Hypothalamus (tissue), 51 donors: ENCODE measurements at regions not wholly inside any gene's neighbourhood (a gene's known extent, or its start where the extent isn't known, plus 50 kb on each side); places are given as distances from the start of the nearest gene placed in this dataset.

Experiments used
- DNase-seq, 51 donors: peaks; one replicate each; lab custom pipeline; 2025; lab: John Stamatoyannopoulos, UW

DNA sequence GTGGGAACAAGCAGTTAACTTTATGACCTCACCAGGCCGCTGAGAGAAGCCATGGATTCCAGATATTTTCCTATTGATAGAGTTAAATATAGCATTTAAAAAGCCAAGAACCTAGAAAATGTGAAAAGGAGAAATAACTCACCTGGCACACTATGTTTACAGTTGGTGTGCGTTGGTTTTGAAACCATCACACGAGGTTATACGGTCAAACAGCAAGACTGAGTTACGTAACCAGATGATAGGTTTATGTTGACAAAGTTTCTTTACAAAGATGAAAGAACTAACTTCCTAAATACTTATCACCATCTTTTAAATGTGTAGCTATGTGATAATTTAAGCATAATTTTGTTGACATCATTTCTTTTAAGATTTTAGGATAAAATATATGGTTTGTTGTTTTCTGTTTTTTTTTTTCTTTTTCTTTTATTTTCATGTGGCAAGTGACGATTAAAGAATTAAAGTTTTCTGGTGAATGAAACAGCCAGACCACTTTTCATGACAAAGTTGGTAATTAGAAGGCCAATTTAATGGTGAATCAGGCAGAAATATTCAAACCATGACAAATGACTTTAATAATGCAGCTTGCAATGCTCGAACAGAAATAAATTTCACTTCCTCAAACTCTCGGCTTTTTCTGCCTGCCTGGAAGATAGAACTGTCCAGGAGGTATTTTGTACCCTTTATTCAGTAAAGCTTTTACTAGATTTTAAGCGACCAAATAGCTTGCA is 339.1 kb upstream of the OBI1 start:
- DNase-seq, result no peak

DNA sequence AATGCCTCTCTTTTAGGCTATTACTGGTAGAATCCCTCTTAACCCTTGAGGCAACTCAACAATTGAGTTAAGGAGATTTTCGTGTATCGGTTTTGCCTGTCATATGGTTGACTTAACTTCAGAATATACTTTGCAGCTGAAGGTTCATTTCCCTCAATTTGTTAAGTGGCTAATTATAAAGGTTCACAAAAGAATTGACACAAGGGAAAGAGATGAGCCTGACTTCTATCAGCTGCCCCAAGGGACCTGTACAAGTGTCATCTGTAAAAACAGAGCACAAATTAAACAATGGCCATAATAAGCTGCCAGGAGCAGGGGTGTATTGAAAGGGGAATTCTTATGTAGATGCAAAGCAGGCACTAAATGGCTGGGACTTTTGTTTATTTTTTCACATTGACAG is 334.8 kb upstream of the OBI1 start:
- no peak for DNase-seq

DNA sequence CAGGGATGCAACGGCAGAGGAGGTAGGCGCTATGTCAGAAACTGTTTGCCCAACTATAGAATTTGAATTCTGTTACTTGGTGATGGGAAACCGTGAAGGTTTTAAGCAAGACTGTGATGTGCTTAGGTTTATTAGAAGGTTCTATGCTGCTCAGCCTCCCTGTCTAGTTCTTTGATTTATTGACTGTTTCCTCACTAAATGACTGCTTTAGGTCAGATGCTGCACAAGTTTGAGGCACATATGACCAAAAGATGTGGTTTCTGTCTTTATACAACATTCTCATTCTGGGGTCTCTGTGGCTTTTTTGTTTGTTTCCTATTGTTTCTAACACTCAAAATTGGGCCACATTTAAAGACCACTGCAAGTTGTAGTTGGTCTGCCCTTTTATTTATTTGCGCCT is 323.0 kb upstream of the OBI1 start:
- DNase-seq, result no peak

DNA sequence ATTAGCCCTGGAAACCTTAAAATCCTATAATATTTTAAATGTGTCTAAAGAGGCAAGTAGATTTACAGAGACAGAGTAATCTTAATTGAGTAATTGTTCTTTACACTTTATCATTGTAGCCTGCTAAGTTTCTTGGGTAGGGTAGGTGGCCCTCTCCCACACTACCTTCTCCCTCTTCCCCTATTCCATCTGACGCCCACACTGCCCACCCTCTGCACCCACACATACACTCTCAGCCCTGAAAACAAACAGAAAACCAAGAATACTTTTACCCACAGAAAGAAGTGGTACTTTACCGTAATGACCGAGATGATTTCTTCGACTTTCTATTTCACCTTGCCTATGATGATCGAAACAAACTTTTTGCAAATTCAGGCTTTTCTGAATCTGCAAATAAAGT is 320.4 kb upstream of the OBI1 start:
- no peak for DNase-seq

DNA sequence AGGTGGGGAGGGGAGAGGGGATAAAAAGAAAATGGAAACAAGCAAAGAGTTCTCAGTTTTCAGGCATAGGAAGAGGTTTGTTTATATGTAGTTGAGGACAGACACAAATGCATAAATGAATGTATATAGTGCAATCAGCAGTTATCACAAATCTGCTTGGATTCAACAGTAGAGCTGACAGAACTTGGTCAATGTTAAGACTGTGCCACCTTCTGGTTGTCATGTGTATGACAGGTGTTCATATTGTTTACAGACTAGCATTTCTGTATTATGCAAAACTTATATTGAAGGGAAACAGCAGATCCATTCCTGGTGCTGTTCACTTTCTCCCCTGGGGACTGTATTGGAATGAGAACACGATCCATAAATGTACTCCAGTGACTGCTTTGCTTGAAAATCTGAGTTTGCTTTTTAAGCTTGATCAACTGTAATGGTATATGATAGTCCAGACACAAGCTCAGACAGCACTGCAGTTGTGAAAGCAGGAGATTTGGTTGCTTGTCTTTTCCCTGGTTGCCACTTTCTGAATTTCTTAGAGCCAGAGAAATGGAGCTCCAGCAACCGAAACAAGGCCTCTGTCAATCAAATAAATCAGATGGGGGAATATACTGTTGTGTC is 319.5 kb upstream of the OBI1 start:
- peak in 18 of 51 donors; percentile 0 to 57 (median 10) for DNase-seq

DNA sequence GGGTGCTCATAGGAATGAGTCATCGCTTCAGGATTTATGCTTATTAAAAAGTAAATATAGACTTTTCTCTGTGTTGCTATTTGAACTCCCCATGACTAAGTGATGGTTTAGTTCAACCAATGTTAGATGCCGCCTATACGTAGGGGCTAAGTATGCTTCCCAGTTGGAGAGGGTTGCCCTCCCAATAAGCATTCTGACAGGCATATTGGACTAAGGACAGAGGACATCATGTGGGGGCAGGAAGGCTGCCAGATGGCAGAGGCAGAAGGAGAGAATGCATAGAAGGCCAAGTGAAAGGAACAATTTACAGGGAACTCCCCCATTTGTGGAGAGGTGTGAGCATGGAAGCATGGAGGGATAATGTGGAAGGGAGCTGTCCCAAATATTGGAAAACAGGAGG is 318.4 kb upstream of the OBI1 start:
- no peak for DNase-seq

DNA sequence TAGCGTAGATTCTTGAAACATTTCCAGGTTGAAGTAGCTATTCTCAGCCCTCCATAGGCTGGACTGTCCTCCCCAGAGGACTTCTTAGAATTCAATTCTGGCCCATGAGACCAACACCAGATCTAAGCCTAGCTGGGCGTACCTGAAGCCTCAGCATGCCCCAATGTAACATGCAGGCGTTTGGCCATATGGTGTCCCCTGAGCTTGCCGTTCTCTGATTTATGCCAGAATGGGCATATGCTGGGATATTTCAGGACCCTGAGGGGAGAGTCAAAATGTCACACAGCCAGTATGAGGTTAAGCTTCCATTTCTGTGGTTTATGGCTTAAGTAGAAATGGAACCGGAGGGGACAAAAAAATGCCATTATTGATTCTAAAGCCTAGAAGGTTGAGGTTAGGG is 317.7 kb upstream of the OBI1 start:
- no peak for DNase-seq

DNA sequence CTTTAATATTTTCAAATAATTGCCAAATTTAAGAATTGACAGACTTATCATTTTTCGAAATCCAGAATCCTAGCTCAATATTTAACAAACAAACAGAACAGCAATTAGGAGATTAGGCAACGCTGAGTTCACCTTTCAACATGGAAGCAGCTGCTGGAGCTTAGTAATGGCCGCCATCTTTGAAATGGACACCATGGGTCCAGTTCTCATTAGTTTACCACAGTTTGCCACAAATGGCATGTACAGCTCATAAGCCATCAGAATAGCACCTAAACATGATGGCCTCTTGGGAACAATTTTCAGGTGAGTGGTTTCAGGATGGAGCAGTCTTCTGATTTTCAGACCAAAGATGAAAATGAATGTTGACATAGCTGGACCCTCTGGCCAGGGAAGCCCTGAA is 313.6 kb upstream of the OBI1 start:
- DNase-seq, result no peak

DNA sequence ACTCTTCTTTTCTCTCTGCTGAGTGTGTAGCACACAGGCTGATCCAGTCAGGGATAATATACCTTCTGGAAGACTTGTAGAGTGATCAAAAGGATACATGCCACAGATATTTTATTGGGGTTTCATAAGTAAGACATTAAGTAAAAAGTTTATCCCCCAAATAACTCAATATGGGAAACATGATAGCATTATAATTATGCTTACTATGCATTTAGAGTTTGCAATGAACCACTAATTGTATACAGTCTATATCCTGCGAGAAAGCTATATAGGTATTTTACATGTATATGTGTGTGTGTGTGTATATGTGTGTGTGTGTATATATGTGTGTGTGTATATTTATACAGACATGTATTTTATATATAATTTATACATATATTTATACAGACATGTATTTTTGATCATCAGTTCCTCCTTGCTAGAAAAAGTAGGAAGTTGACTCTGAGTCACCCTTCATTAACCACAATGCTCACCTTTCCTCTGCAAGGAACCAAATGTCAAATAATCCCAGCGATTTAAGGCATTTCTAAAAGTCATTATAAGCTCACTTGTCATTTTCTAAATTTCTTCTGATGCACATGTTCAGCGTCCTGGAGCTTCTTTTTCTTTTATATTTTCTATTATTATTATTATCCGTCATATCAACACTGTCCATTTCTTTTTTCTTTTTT is 312.5 kb upstream of the OBI1 start:
- DNase-seq, result no peak

DNA sequence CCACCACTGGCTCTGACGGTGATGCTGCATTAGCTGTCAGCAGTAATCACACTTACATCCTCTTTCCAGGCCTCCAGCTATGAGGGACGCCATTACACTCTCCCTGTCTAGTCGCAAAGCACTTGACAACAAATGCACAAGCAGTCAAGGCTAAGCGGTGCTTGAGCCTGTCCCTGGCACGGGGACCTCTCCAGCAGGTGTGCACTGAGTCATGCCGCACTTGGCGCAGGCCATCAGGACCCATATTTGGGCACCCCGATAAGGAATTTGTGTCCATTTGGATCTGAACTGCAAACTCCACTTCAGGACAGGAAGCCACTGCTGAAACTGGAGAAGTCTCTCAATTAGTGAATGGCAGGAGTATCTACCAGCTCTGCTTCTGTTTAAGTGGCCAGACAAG is 301.9 kb upstream of the OBI1 start:
- DNase-seq, result no peak

DNA sequence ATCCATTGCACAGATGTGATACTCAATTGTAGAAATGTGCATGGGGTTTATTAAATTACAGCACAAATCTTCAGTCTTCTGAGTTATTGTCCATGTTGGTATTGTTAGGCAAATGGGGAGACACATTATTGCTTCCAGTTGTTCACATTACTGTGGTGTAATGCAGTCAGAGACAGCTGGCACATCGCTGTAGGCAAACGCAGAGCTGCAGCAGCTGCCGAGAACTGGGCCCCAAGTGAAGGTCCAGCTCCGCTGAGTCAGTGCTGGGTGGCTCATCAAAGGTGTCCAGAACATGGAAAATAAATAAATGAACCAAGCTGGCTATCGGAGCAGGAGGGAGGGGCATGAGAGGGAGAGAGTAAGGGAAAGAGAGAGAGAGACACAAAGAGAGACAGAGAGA is 299.1 kb upstream of the OBI1 start:
- DNase-seq, result no peak

DNA sequence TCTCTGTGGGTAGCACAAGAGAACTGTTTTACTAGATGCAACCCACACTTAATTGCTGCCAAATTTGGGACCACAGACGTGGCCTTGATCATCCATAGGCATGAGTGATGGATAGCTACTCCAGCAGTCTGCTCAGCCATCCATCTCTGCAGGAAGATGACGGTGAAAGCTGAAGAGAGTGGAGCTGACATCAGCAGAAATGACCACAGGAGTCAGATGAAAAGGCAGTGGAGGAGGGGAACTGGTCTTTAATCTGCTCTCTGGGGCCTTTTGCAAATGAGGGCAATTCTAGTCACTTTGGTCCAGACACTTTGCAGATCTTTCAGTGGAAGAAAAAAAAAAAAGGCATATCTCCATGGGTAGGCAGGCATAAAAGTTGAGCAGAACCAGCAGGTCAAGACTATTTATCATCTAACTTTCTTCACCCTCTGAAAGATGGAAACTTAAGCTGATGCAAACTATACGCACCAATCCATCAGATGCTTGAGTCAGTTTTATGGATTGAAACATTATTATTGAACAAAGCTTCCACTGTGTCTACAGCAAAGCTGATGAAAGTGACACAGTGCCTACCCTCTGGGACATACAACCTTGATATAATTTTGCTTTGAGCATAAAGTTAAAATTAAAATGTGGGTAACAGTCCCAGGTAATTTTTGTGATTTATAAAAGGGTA is 281.6 kb upstream of the OBI1 start:
- no peak for DNase-seq

DNA sequence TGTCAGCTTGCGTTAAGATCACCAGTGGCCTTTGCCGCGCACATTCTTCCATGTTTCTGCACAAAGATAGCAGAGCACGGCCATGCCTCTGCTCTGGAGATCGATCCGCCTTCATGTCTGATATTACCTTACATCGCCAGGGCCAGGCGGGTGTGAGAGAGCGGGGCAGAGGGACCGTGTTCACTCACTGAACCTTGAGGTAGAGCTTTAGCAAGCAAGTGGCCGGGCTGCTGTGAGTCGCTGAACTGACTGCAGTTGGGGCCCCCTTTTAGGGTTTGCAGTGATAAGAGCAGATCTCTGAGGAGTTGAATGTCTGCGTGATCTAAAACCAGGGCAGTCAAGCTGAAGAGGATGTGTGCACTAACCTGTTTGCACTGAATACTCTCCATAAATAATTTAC is 275.4 kb upstream of the OBI1 start:
- no peak for DNase-seq

DNA sequence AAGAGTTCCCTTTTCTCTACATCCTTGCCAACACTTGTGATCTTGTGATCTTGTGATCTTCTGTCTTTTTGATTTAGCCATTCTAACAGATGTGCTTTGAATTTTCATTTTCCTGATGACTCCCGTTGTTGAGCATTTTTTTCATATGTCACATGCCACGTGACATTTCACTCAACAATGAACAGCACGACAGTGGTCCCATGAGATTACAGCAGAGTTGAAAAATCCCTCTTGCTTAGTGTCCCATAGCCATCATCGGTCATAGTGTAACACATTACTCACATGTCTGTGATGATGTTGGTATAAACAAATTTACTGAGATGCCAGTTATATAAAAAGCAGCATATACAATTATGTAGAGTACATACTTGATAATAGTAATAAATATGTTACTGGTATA is 256.1 kb upstream of the OBI1 start:
- DNase-seq, result no peak

DNA sequence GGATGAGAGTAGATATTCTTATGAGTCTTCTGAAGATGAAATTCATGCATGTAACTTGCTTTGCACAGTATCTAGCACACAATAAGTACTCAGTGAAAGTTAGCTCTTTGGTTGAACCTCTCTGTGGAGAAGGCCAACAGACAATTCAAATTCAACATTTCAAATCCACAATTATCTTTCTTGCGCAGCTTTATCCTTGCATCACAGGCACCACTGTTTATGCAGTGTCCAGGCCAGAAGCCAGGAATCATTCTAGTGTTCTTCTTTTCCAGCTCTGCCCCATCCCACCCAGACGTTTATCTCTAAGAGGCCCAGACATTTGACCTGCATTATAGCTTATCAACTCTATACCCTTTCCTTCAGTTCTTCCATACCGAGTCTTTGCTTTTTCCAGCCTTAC is 254.7 kb upstream of the OBI1 start:
- no peak for DNase-seq

DNA sequence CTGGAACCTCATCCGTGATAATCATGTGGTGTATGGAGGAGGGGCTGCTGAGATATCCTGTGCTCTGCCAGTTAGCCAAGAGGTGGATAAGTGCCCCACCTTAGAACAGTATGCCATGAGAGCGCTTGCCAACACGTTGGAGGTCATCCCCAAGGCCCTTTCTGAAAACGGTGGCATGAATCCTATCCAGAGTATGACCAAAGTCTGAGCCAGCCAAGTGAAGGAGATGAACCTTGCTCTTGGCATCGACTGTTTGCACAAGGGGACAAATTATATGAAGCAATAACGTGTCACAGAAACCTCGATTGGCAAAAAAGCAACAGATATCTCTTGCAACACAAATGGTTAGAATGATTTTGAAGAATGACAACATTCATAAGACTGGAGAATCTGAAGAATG is 251.2 kb upstream of the OBI1 start:
- DNase-seq, result no peak

DNA sequence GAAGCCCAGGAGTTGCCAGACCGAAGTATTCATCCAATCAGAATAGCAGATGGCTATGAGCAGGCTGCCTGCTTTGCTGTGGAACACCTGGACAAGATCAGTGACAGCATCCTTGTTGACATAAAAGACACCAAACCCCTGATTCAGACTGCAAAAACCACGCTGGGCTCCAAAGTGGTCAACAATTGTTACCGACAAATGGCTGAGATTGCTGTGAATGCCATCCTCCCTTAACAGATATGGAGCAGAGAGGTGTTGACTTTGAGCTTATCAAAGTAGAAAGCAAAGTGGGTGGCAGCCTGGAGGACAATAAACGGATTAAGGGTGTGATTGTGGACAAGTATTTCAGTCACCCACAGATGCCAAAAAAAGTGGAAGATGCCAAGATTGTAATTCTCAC is 250.3 kb upstream of the OBI1 start:
- DNase-seq, result no peak

DNA sequence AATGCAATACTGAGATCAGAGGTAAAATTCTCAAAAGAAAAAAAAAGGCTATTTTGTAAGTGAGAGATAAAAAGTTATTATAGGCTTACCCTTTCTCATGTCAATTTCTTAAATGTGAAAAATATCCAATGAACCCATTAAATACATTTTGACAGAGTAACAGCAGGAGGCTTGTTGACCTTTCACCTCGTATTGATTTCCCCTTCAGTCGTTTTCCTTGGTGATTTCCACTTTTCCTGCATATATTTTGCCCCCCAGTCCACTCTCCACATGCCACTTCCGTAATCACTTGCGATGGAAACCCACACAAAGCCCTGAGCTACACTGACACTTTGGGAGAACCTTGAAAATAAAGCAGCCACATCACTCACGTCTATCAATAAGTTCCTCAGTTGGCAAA is 248.1 kb upstream of the OBI1 start:
- no peak for DNase-seq

DNA sequence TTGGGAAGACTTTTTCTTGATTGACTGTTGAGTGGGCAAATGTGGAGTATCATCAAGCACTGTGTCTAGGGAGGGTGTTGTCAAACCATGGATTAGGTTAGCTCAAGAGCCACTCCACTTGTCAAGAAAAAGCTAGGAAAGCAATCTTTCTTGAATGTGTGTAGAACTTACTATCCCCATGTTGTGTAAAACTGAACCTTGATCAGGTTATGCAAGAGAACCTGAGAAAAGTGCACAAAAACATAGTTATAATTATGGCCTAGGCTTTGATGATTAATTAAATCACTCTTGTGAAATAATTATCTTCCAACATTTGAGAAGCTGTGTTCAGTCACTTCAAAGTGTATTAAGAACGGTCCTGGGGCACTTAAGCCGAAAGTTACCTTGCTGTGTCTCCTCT is 238.2 kb upstream of the OBI1 start:
- no peak for DNase-seq

DNA sequence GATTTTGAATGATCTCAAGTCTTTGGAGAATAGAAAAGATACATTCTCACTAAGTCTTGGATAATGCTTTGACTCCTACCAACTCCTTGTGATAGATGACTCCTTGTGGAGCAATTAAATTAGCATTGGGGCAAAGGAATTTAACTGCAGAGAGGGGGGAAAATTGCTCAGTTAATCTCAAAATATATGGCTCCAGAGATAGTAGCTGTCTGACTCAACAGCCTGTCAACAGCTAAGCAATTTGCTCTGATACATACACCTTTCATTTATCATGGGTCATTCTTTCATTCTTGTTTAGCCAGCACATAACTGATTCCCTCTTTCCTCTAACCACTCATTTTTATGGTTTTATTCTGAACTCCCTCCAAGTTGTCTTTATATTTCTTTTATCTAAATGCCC is 225.6 kb upstream of the OBI1 start:
- no peak for DNase-seq

DNA sequence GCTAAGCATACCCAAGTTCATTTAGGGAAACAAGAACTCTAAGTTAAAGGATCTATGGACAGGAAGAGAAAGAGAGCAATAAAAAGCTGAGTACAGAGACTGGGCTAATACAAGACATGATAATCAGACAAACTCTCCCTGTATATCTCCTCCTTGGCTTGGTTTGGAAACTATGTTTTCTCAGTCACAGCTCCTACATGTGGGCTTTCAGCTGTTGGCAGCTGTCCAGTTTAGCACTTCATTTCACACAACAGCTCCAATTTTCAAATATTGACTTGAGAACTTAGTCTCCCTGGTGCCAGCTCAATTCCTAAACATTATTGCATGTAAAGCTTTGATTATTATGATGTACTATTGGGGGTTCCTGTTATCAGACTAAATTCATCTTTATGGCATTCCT is 222.8 kb upstream of the OBI1 start:
- no peak for DNase-seq

DNA sequence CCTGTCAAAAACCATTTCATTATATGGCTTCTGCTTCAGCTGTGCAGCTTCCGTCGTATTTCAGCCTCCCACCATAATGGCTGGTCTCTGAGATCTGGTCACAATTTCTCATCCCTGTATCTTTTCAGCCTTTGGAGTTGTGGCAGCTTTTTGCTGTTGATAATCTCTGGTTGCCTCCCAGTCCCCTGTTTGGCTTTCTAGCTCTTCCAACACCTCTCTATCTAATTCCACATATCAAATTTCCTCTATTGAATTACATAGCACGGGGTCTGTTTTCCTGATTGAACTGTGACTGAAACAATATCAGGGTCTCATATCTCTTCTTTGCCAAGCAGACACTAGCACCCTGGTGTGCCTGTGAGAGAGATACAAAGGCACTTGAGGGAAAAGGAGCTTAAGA is 222.1 kb upstream of the OBI1 start:
- no peak for DNase-seq
